ENCODE measurements at regions not wholly inside any gene's neighbourhood (a gene's known extent, or its start where the extent isn't known, plus 50 kb on each side); places are given as distances from the start of the nearest gene placed in this dataset.

- Histone ChIP-seq H3K36me3 (replicated peaks in 1 of 2; ENCODE audit: control extremely low read depth in 1 of 2, control insufficient read depth in 1 of 2, extremely low read depth in 1 of 2, insufficient read depth in 2 of 2, low read length in 1 of 2) (no peaks in the 10 kb centered on the region), H3K9me3 (ENCODE audit: control extremely low read depth in 1 of 3, control insufficient read depth in 2 of 3, insufficient read depth in 1 of 3, low read length in 2 of 3) (peaks cover 0 to 25% (median 0%) of the 10 kb centered on the region in 3 donors), H3K4me1 (ENCODE audit: control insufficient read depth in 2 of 2, insufficient read depth in 2 of 2, low read length in 2 of 2) (no peaks in the 10 kb centered on the region), H3K4me3 (ENCODE audit: control extremely low read depth in 1 of 5, extremely low read depth in 1 of 5, insufficient read depth in 1 of 5, low read depth in 2 of 5, low read length in 4 of 5) (no peak overlapping the region), H2AFZ (ENCODE audit: insufficient read depth, low read depth, low read length, poor library complexity, severe bottlenecking) (no peak overlapping the region), H4K20me1 (ENCODE audit: control insufficient read depth, insufficient read depth, low read length, poor library complexity, severe bottlenecking) (no peaks in the 10 kb centered on the region), H3K9ac (ENCODE audit: low read length) (no peak overlapping the region), H3K27me3 (replicated peaks in 1 of 4; ENCODE audit: control extremely low read depth in 1 of 4, control insufficient read depth in 3 of 4, insufficient read depth in 4 of 4, low read length in 3 of 4) (peaks cover 0 to 8% (median 0%) of the 10 kb centered on the region in 4 experiments), H3K4me2 (replicated peaks; ENCODE audit: low read depth, low read length, poor library complexity, severe bottlenecking) (no peak overlapping the region), H3K79me2 (ENCODE audit: control insufficient read depth, insufficient read depth, low read length) (no peaks in the 10 kb centered on the region), H3K27ac (ENCODE audit: low read length in 2 of 2) (no peak overlapping the region)
- ChIA-PET CTCF (no interaction called here), POLR2A (no interaction called here)
- Mint-ChIP-seq H3K9me3 (ENCODE audit: insufficient read depth) (no peaks in the 10 kb centered on the region), H3K27me3 (no peaks in the 10 kb centered on the region), H3K27ac (no peak overlapping the region), H3K4me3 (no peak overlapping the region), H3K4me1 (no peaks in the 10 kb centered on the region)
- ATAC-seq (ENCODE audit: low read depth) (no peak), DNase-seq (no peak)
- TF ChIP-seq EZH2 (IDR thresholded peaks at IDR 0.05; ENCODE audit: borderline replicate concordance, insufficient read depth, low read depth, low read length, poor library complexity, severe bottlenecking) (no peak), CTCF (IDR thresholded peaks at IDR 0.05) (no peak)
- intact Hi-C loops (cut with micrococcal nuclease): no loop called here
- no CpG with 5 or more reads among the region's 1 CpG for WGBS (ENCODE audit: insufficient coverage)
These were observed 189.6 kb downstream of the NPHP4 start for GRCh38 chr1:5802606-5803005.

GRCh38 chr1:5798904-5799303 lies 193.3 kb downstream of the NPHP4 start:
- POLR2A ChIA-PET: no interaction called here
- 83% methylated on average over 2 of the region's 7 CpGs for WGBS (ENCODE audit: insufficient coverage)

More at GRCh38 chr1:5798904-5799303, 193.3 kb downstream of the NPHP4 start:
- ATAC-seq (ENCODE audit: low read depth): no peak
- CTCF ChIA-PET: interaction anchor here (0.6 kb wide), 1 partner anchor 17 kb away, joined by 3 read pairs; no protein-coding TSS in a partner anchor
- no peak overlapping the region for H3K4me2 ChIP-seq (replicated peaks; ENCODE audit: low read depth, low read length, poor library complexity, severe bottlenecking)
- no peak overlapping the region for H3K4me3 ChIP-seq (ENCODE audit: control extremely low read depth in 1 of 5, extremely low read depth in 1 of 5, insufficient read depth in 1 of 5, low read depth in 2 of 5, low read length in 4 of 5)
- no peak overlapping the region for H3K27ac ChIP-seq (ENCODE audit: low read length in 2 of 2)
- no peaks in the 10 kb centered on the region for H4K20me1 ChIP-seq (ENCODE audit: control insufficient read depth, insufficient read depth, low read length, poor library complexity, severe bottlenecking)
- H3K27me3 ChIP-seq (replicated peaks in 1 of 4; ENCODE audit: control extremely low read depth in 1 of 4, control insufficient read depth in 3 of 4, insufficient read depth in 4 of 4, low read length in 3 of 4): peaks cover 0 to 8% (median 0%) of the 10 kb centered on the region in 4 experiments
- H3K9ac ChIP-seq (ENCODE audit: low read length): no peak overlapping the region
- Mint-ChIP-seq H3K27me3 (no peaks in the 10 kb centered on the region), H3K4me1 (no peaks in the 10 kb centered on the region), H3K9me3 (ENCODE audit: insufficient read depth) (no peaks in the 10 kb centered on the region), H3K4me3 (no peak overlapping the region), H3K27ac (no peak overlapping the region)
- H3K36me3 ChIP-seq (replicated peaks in 1 of 2; ENCODE audit: control extremely low read depth in 1 of 2, control insufficient read depth in 1 of 2, extremely low read depth in 1 of 2, insufficient read depth in 2 of 2, low read length in 1 of 2): no peaks in the 10 kb centered on the region
- no peak for DNase-seq
- H3K9me3 ChIP-seq (ENCODE audit: control extremely low read depth in 1 of 3, control insufficient read depth in 2 of 3, insufficient read depth in 1 of 3, low read length in 2 of 3): peaks cover 0 to 36% (median 0%) of the 10 kb centered on the region in 3 donors
- TF ChIP-seq CTCF (IDR thresholded peaks at IDR 0.05): no peak
- no peak for TF ChIP-seq EZH2 (IDR thresholded peaks at IDR 0.05; ENCODE audit: borderline replicate concordance, insufficient read depth, low read depth, low read length, poor library complexity, severe bottlenecking)
- H2AFZ ChIP-seq (ENCODE audit: insufficient read depth, low read depth, low read length, poor library complexity, severe bottlenecking): no peak overlapping the region
- H3K79me2 ChIP-seq (ENCODE audit: control insufficient read depth, insufficient read depth, low read length): no peaks in the 10 kb centered on the region
- no peaks in the 10 kb centered on the region for H3K4me1 ChIP-seq (ENCODE audit: control insufficient read depth in 2 of 2, insufficient read depth in 2 of 2, low read length in 2 of 2)
- intact Hi-C loops (cut with micrococcal nuclease): no loop called here
